ENCODE measurements at regions not wholly inside any gene's neighbourhood (a gene's known extent, or its start where the extent isn't known, plus 50 kb on each side); places are given as distances from the start of the nearest gene placed in this dataset.

- no peak for TF ChIP-seq POLR2A (IDR thresholded peaks at IDR 0.05)
- TF ChIP-seq CTCF (IDR thresholded peaks at IDR 0.05), result no peak
These were observed 1424.8 kb upstream of the EYS start for GRCh38 chr6:67131827-67132226.
